Erythroblast (primary cell): ENCODE measurements at regions not wholly inside any gene's neighbourhood (a gene's known extent, or its start where the extent isn't known, plus 50 kb on each side); places are given as distances from the start of the nearest gene placed in this dataset.

Experiments used
- GATA1 ChIP-seq: IDR thresholded peaks from 2 replicates; pipeline ENCODE4 v1.6.1; 2011; ENCODE audit warnings: low read depth, mild to moderate bottlenecking, control low read depth, low read length, moderate library complexity
- POLR2A ChIP-seq: IDR thresholded peaks from 2 replicates; pipeline ENCODE4 v1.6.1; 2011; ENCODE audit warnings: mild to moderate bottlenecking, low read length

- TF ChIP-seq POLR2A: no peak
- no peak for TF ChIP-seq GATA1
Measured at GRCh38 chr1:172972258-172972657, 78.5 kb downstream of the TNFSF18 start.
